Erythroblast (primary cell): ENCODE measurements at regions not wholly inside any gene's neighbourhood (a gene's known extent, or its start where the extent isn't known, plus 50 kb on each side); places are given as distances from the start of the nearest gene placed in this dataset.

Experiments
- GATA1 ChIP-seq: IDR thresholded peaks from 2 replicates; pipeline ENCODE4 v1.6.1; 2011; ENCODE audit warnings: low read depth, mild to moderate bottlenecking, control low read depth, low read length, moderate library complexity
- POLR2A ChIP-seq: IDR thresholded peaks from 2 replicates; pipeline ENCODE4 v1.6.1; 2011; ENCODE audit warnings: mild to moderate bottlenecking, low read length

DNA sequence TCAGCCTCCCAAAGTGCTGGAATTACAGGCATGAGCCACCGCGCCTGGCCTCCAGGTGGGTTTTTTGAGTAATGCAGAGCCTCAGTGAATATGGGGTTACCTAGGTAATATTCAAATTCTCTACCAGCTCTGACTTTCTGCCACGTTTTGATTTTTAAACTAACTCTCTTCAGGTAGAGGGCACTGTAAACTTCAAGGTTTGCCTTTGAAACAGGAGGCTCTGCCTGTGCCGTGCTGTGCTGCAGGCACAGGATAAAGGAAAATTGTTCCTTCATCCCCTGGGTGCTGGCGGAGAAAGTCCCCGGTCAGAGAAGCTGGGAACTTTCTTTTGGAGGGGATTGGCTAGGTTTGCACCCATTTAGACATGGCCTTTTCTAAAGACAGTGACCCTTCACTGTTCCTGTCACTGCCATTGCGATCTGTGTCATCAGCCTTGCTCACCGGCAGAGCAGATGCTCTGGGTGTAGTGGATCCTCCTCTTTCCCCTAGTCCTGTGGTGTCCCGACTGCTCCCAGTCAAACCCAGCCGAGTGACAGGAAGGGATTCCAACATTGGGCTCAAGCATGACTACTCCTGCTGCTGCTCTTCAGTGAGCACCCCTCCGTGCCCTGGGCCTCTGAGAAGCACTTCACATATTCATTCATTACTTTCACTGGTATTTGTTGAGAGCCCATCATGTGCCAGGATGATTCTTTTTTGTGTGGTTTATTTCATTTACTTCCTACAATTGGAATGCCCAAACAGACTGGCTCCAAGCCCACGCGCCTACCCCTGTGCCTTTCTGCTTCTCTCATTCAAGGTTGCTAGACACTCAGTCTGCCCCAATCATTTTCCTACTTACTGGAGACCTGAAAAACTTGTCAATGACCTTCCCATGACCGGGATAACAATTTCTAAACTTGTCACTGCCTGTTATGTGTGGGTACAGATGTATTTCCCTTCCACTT lies 103.6 kb downstream of the TMEM30B start:
- TF ChIP-seq POLR2A (no peak), GATA1 (no peak)
